ENCODE measurements at regions not wholly inside any gene's neighbourhood (a gene's known extent, or its start where the extent isn't known, plus 50 kb on each side); places are given as distances from the start of the nearest gene placed in this dataset.

GRCh38 chr10:106500041-106500924 is 664.2 kb downstream of the SORCS1 start:
- no peak overlapping the region for H3K4me3 ChIP-seq
- 13 to 22% methylated on average over 1 of the region's 1 CpG for WGBS, 2 donors (ENCODE audit: low coverage in 1 of 2)

GRCh38 chr10:106499448-106499847 is 665.1 kb downstream of the SORCS1 start:
- TF ChIP-seq EP300 (IDR thresholded peaks at IDR 0.05): no peak
- TF ChIP-seq, protein P1, sequence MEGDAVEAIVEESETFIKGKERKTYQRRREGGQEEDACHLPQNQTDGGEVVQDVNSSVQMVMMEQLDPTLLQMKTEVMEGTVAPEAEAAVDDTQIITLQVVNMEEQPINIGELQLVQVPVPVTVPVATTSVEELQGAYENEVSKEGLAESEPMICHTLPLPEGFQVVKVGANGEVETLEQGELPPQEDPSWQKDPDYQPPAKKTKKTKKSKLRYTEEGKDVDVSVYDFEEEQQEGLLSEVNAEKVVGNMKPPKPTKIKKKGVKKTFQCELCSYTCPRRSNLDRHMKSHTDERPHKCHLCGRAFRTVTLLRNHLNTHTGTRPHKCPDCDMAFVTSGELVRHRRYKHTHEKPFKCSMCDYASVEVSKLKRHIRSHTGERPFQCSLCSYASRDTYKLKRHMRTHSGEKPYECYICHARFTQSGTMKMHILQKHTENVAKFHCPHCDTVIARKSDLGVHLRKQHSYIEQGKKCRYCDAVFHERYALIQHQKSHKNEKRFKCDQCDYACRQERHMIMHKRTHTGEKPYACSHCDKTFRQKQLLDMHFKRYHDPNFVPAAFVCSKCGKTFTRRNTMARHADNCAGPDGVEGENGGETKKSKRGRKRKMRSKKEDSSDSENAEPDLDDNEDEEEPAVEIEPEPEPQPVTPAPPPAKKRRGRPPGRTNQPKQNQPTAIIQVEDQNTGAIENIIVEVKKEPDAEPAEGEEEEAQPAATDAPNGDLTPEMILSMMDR (IDR thresholded peaks at IDR 0.05): no peak
- TF ChIP-seq POLR2AphosphoS5 (IDR thresholded peaks at IDR 0.05): no peak
- TF ChIP-seq POLR2A (IDR thresholded peaks at IDR 0.05): no peak
- no peak overlapping the region for H3K27ac ChIP-seq
- H3K4me1 ChIP-seq: no peaks in the 10 kb centered on the region
- WGBS, 2 donors (ENCODE audit: low coverage in 1 of 2): 97 to 100% methylated on average over 2 of the region's 2 CpGs
- ATAC-seq: no peak
- no peak overlapping the region for H3K4me3 ChIP-seq
- H3K36me3 ChIP-seq: no peaks in the 10 kb centered on the region
- H3K27me3 ChIP-seq: no peaks in the 10 kb centered on the region
- H3K9me3 ChIP-seq: no peaks in the 10 kb centered on the region

More at GRCh38 chr10:106500041-106500924, 664.2 kb downstream of the SORCS1 start:
- no peak for TF ChIP-seq POLR2AphosphoS5 (IDR thresholded peaks at IDR 0.05)
- TF ChIP-seq, protein P1 (IDR thresholded peaks at IDR 0.05): no peak
- no peak for TF ChIP-seq EP300 (IDR thresholded peaks at IDR 0.05)
- no peak for TF ChIP-seq POLR2A (IDR thresholded peaks at IDR 0.05)
- H3K9me3 ChIP-seq: no peaks in the 10 kb centered on the region
- no peaks in the 10 kb centered on the region for H3K4me1 ChIP-seq
- H3K27me3 ChIP-seq: no peaks in the 10 kb centered on the region
- no peaks in the 10 kb centered on the region for H3K36me3 ChIP-seq
- ATAC-seq: no peak
- no peak overlapping the region for H3K27ac ChIP-seq

- WGBS, 2 donors (ENCODE audit: low coverage in 1 of 2): 59 to 80% methylated on average over 4 of the region's 4 CpGs
- ATAC-seq: no peak
- no peaks in the 10 kb centered on the region for H3K27me3 ChIP-seq
Measured at GRCh38 chr10:106498675-106499074, 665.8 kb downstream of the SORCS1 start.

DNA sequence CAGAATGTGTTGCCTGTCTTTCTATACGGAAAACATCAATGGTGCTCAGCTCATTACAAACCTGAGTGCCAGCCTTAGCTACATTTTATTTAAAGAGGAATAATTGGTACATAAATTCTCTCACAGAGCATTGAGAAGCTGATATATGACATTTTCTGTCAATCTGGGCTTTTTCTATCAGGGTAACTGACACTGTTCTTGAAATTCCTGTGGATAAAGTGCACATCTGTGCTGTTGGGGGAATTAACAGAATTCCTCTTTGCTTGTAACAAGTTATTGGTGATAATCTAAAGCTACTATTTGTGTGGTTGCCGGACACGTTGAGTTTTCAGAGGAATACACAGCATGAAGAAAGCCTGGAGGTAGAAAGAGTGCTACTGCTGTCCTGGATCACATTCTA is 668.6 kb downstream of the SORCS1 start:
- Histone ChIP-seq H3K36me3 (no peaks in the 10 kb centered on the region), H3K4me3 (no peak overlapping the region), H3K9me3 (no peaks in the 10 kb centered on the region), H3K4me1 (no peaks in the 10 kb centered on the region), H3K27ac (no peak overlapping the region), H3K27me3 (no peaks in the 10 kb centered on the region)
- no peak for ATAC-seq
- whole genome bisulfite sequencing, 2 donors (ENCODE audit: low coverage in 1 of 2): 64 to 72% methylated on average over 3 of the region's 3 CpGs
- TF ChIP-seq EP300 (IDR thresholded peaks at IDR 0.05) (no peak), POLR2A (IDR thresholded peaks at IDR 0.05) (no peak), POLR2AphosphoS5 (IDR thresholded peaks at IDR 0.05) (no peak)
- TF ChIP-seq, protein P1 (IDR thresholded peaks at IDR 0.05): no peak

More at GRCh38 chr10:106498675-106499074, 665.8 kb downstream of the SORCS1 start:
- no peak overlapping the region for H3K27ac ChIP-seq
- TF ChIP-seq EP300 (IDR thresholded peaks at IDR 0.05): no peak
- no peak for TF ChIP-seq POLR2A (IDR thresholded peaks at IDR 0.05)
- TF ChIP-seq, protein P1 (IDR thresholded peaks at IDR 0.05): no peak
- no peak for TF ChIP-seq POLR2AphosphoS5 (IDR thresholded peaks at IDR 0.05)
- H3K4me1 ChIP-seq: no peaks in the 10 kb centered on the region
- no peaks in the 10 kb centered on the region for H3K36me3 ChIP-seq
- no peaks in the 10 kb centered on the region for H3K9me3 ChIP-seq
- H3K4me3 ChIP-seq: no peak overlapping the region

GRCh38 chr10:106493751-106494150 is 670.8 kb downstream of the SORCS1 start:
- no peaks in the 10 kb centered on the region for H3K27me3 ChIP-seq
- no peak overlapping the region for H3K27ac ChIP-seq
- H3K9me3 ChIP-seq: no peaks in the 10 kb centered on the region
- WGBS, 2 donors (ENCODE audit: low coverage in 1 of 2): 89 to 100% methylated on average over 1 of the region's 1 CpG
- no peak overlapping the region for H3K4me3 ChIP-seq
- H3K36me3 ChIP-seq: no peaks in the 10 kb centered on the region
- no peak for ATAC-seq
- no peaks in the 10 kb centered on the region for H3K4me1 ChIP-seq
- TF ChIP-seq POLR2A (IDR thresholded peaks at IDR 0.05) (no peak), POLR2AphosphoS5 (IDR thresholded peaks at IDR 0.05) (no peak), EP300 (IDR thresholded peaks at IDR 0.05) (no peak)
- TF ChIP-seq, protein P1 (IDR thresholded peaks at IDR 0.05): no peak
